ENCODE measurements at regions not wholly inside any gene's neighbourhood (a gene's known extent, or its start where the extent isn't known, plus 50 kb on each side); places are given as distances from the start of the nearest gene placed in this dataset.

DNA sequence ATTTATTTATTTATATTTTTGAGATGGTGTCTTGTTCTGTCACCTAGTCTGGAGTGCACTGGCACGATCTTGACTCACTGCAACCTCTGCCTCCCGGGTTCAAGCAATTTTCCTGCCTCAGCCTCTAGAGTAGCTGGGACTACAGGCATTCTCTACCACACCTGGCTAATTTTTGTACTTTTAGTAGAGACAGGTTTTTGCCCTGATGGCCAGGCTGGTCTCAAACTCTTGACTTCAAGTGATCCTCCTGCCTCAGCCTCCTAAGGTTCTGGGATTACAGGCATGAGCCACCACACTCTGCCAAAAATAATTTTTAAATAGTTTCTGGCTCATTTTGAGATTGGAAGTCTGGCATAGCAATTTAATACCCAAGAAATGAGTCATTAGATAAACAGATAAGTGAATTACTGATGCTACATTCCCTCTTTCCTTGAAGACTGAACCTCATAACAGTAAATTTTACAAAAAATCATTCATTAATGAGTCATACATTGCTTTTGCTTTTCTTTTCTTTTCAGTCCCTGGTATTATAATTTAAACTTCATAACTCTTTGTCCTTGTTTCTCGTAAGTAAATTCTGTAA lies 881.6 kb upstream of the PIK3C3 start:
- no peaks in the 10 kb centered on the region for H3K27me3 ChIP-seq (replicated peaks; ENCODE audit: control insufficient read depth, insufficient read depth, low read length)
- no peaks in the 10 kb centered on the region for H3K36me3 ChIP-seq (ENCODE audit: control insufficient read depth, insufficient read depth, low read length)
- TF ChIP-seq, protein P1, sequence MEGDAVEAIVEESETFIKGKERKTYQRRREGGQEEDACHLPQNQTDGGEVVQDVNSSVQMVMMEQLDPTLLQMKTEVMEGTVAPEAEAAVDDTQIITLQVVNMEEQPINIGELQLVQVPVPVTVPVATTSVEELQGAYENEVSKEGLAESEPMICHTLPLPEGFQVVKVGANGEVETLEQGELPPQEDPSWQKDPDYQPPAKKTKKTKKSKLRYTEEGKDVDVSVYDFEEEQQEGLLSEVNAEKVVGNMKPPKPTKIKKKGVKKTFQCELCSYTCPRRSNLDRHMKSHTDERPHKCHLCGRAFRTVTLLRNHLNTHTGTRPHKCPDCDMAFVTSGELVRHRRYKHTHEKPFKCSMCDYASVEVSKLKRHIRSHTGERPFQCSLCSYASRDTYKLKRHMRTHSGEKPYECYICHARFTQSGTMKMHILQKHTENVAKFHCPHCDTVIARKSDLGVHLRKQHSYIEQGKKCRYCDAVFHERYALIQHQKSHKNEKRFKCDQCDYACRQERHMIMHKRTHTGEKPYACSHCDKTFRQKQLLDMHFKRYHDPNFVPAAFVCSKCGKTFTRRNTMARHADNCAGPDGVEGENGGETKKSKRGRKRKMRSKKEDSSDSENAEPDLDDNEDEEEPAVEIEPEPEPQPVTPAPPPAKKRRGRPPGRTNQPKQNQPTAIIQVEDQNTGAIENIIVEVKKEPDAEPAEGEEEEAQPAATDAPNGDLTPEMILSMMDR (IDR thresholded peaks at IDR 0.05; ENCODE audit: insufficient read depth, low read length, poor library complexity, severe bottlenecking) = no peak
- no peak overlapping the region for H3K4me3 ChIP-seq (replicated peaks; ENCODE audit: low read depth, low read length)
- no peak for DNase-seq (ENCODE audit: extremely low read depth, insufficient read length)

DNA sequence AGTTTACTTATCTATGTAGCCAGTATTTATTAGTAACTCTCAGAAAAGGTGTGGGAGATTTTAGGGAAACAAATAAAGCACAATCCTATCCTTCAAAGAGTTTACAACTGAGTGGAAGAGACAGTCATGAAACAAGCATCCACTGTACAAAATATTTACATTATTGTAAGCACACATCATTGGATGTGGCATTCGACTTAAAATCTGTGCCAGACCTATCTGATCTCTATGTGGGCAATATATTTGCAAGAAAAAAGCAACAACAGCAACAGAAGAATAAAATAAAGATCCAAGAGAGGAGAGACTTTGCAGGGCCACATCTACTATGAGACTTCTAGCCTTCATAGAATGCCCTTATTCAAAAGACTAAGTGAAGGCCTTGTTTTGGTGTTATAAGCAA lies 882.1 kb upstream of the PIK3C3 start:
- DNase-seq (ENCODE audit: extremely low read depth, insufficient read length) = no peak
- no peak overlapping the region for H3K4me3 ChIP-seq (replicated peaks; ENCODE audit: low read depth, low read length)
- no peaks in the 10 kb centered on the region for H3K36me3 ChIP-seq (ENCODE audit: control insufficient read depth, insufficient read depth, low read length)
- H3K27me3 ChIP-seq (replicated peaks; ENCODE audit: control insufficient read depth, insufficient read depth, low read length) = no peaks in the 10 kb centered on the region
- TF ChIP-seq, protein P1 (IDR thresholded peaks at IDR 0.05; ENCODE audit: insufficient read depth, low read length, poor library complexity, severe bottlenecking) = no peak

DNA sequence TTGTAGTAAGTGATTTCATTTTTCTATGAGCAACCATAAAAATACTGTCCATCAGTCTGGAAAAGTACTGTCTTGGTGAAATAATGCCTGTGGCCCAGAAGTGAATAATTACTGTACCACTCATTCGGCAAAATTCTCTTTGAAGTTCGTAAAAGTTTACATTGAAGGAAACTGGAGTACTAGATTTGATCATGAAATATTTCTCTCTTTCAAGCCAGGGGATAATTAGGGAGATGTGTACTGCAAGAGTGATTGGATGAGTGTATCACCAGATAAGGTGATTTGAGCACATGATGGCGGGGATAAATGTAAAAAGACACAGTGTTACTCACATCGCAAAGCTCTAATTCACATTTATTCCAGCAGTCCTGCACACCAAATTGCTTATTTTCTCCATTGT lies 883.2 kb upstream of the PIK3C3 start:
- H3K4me3 ChIP-seq (replicated peaks; ENCODE audit: low read depth, low read length) = no peak overlapping the region
- TF ChIP-seq, protein P1 (IDR thresholded peaks at IDR 0.05; ENCODE audit: insufficient read depth, low read length, poor library complexity, severe bottlenecking) = no peak
- H3K36me3 ChIP-seq (ENCODE audit: control insufficient read depth, insufficient read depth, low read length) = no peaks in the 10 kb centered on the region
- H3K27me3 ChIP-seq (replicated peaks; ENCODE audit: control insufficient read depth, insufficient read depth, low read length) = no peaks in the 10 kb centered on the region
- no peak for DNase-seq (ENCODE audit: extremely low read depth, insufficient read length)

DNA sequence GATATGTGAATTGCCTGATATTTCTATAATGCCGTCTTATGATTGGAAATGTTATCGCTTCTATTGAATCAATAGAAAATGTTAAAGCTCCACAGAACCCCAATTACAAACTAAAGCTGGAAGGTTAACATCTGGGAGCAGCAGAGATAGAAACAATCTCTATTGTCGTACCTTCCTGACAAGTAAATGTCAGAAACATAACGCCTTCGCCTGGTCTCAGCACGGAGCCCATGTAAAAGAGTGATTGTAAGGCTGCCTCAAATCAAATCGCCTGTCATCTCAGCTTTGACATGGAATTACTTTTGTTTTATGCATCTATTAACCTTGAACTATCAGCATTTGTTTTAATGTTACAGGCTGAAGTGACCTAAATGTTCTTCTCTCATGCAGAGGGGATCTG lies 885.9 kb upstream of the PIK3C3 start:
- TF ChIP-seq, protein P1 (IDR thresholded peaks at IDR 0.05; ENCODE audit: insufficient read depth, low read length, poor library complexity, severe bottlenecking) = no peak

DNA sequence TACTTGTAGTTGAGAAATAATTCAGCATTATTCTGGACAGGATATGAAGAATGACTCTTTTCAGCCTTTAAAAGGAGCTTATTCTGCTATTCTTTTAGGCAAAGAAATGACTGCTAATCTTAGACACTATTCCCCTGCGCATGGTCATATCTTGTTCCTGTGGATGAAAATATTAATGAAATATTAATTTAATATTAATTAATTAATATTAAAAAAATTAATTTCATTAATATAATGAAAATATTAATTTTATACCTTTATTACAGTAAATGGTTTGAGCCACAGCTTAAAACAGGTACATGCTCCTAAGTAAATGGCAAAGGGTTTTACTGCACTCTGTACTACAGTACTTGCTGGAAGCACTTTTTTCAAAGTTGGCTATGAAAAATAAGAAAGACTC lies 890.1 kb upstream of the PIK3C3 start:
- H3K4me3 ChIP-seq (replicated peaks; ENCODE audit: low read depth, low read length) = no peak overlapping the region
- TF ChIP-seq, protein P1 (IDR thresholded peaks at IDR 0.05; ENCODE audit: insufficient read depth, low read length, poor library complexity, severe bottlenecking) = no peak
- H3K36me3 ChIP-seq (ENCODE audit: control insufficient read depth, insufficient read depth, low read length) = no peaks in the 10 kb centered on the region
- no peaks in the 10 kb centered on the region for H3K27me3 ChIP-seq (replicated peaks; ENCODE audit: control insufficient read depth, insufficient read depth, low read length)
- DNase-seq (ENCODE audit: extremely low read depth, insufficient read length) = no peak

More for the DNA sequence above, 885.9 kb upstream of the PIK3C3 start:
- H3K4me3 ChIP-seq (replicated peaks; ENCODE audit: low read depth, low read length) = no peak overlapping the region
- H3K36me3 ChIP-seq (ENCODE audit: control insufficient read depth, insufficient read depth, low read length) = no peaks in the 10 kb centered on the region
- no peaks in the 10 kb centered on the region for H3K27me3 ChIP-seq (replicated peaks; ENCODE audit: control insufficient read depth, insufficient read depth, low read length)
- no peak for DNase-seq (ENCODE audit: extremely low read depth, insufficient read length)

DNA sequence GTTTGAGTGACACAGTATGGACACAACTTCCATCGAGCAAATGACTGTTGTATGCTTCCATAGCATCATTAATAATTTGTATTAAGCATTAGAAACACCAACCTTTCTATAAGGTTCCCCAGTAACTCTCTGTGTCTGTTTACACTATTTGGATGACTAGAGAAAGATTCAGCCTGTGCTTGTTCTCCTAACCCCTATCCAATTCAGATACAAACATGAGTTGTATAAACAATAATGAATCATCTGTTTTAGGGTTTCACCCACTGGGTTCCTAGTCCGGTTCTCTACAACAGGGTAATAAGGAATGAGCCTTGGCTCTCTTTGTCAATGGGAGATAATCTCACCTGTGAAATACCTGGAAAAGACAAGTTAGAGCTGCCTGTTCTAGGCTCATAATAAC lies 894.1 kb upstream of the PIK3C3 start:
- Histone ChIP-seq H3K27me3 (replicated peaks; ENCODE audit: control insufficient read depth, insufficient read depth, low read length) (no peaks in the 10 kb centered on the region), H3K4me3 (replicated peaks; ENCODE audit: low read depth, low read length) (no peak overlapping the region), H3K36me3 (ENCODE audit: control insufficient read depth, insufficient read depth, low read length) (no peaks in the 10 kb centered on the region)
- TF ChIP-seq, protein P1 (IDR thresholded peaks at IDR 0.05; ENCODE audit: insufficient read depth, low read length, poor library complexity, severe bottlenecking) = no peak
- DNase-seq (ENCODE audit: extremely low read depth, insufficient read length) = no peak

All from GM06990 (cell line).